Liver (tissue), 8 donors: ENCODE measurements at regions not wholly inside any gene's neighbourhood (a gene's known extent, or its start where the extent isn't known, plus 50 kb on each side); places are given as distances from the start of the nearest gene placed in this dataset.

ENCODE experiments used
- DNase-seq: peaks from one replicate; pipeline ENCODE4 v3.0.0-alpha.2; 2017; ENCODE audit warnings: low spot score
- H3K27ac ChIP-seq, 2 donors: one replicate each; pipeline ENCODE4 v1.7.0; 2013; ENCODE audit warnings: inconsistent platforms in 2 of 2, low read length in 2 of 2, control low read depth in 1 of 2, low read depth in 1 of 2, mild to moderate bottlenecking in 1 of 2
- H3K27me3 ChIP-seq, 4 donors: one replicate each; pipeline versions ENCODE4 v1.6.1 to v1.7.0; 2013; ENCODE audit warnings: low read length in 3 of 4, inconsistent platforms in 1 of 4, mild to moderate bottlenecking in 1 of 4, moderate library complexity in 1 of 4; ENCODE audit not compliant: control insufficient read depth in 4 of 4, insufficient read depth in 4 of 4
- H3K36me3 ChIP-seq, 4 donors: one replicate each; pipeline versions ENCODE4 v1.6.1 to v1.7.0; 2013; ENCODE audit warnings: low read length in 3 of 4, mild to moderate bottlenecking in 3 of 4, low read depth in 1 of 4, moderate library complexity in 1 of 4; ENCODE audit not compliant: control insufficient read depth in 4 of 4, insufficient read depth in 3 of 4
- H3K4me1 ChIP-seq, 4 donors: one replicate each; pipeline versions ENCODE4 v1.6.1 to v1.7.0; 2013; ENCODE audit warnings: low read length in 3 of 4, mild to moderate bottlenecking in 3 of 4, moderate library complexity in 1 of 4; ENCODE audit not compliant: control insufficient read depth in 4 of 4, insufficient read depth in 4 of 4
- H3K4me3 ChIP-seq, 3 donors: one replicate each; pipeline versions ENCODE4 v1.6.1 to v1.7.0; 2013; ENCODE audit warnings: low read length in 3 of 3, control low read depth in 1 of 3, low read depth in 1 of 3, mild to moderate bottlenecking in 1 of 3
- H3K9ac ChIP-seq, 2 donors: one replicate each; pipeline ENCODE4 v1.7.0; 2013; ENCODE audit warnings: low read length in 2 of 2, mild to moderate bottlenecking in 2 of 2, moderate library complexity in 2 of 2, control low read depth in 1 of 2, low read depth in 1 of 2
- H3K9me3 ChIP-seq, 4 donors: one replicate each; pipeline versions ENCODE4 v1.6.1 to v1.7.0; 2013; ENCODE audit warnings: low read length in 3 of 4; ENCODE audit not compliant: control insufficient read depth in 4 of 4
- EGR1 ChIP-seq, 2 donors: IDR thresholded peaks; 2 replicates each; pipeline ENCODE4 v1.6.1; 2016 to 2018; ENCODE audit warnings: antibody characterized with exemption in 2 of 2, low read depth in 2 of 2
- FOXA1 ChIP-seq: IDR thresholded peaks from 2 replicates; pipeline ENCODE4 v1.6.1; 2016; ENCODE audit warnings: antibody characterized with exemption
- FOXA2 ChIP-seq: IDR thresholded peaks from 2 replicates; pipeline ENCODE4 v1.6.1; 2016; ENCODE audit warnings: antibody characterized with exemption
- GABPA ChIP-seq, 2 donors: IDR thresholded peaks in 1 of 2; conservative IDR thresholded peaks in 1 of 2; 2 replicates each; pipeline ENCODE4 v1.6.1; 2016; ENCODE audit warnings: antibody characterized with exemption in 2 of 2, mild to moderate bottlenecking in 1 of 2, moderate library complexity in 1 of 2
- HNF4A ChIP-seq, 2 donors: conservative IDR thresholded peaks; 2 replicates each; pipeline ENCODE4 v1.6.1; 2016; ENCODE audit warnings: antibody characterized with exemption in 2 of 2, mild to moderate bottlenecking in 2 of 2
- HNF4G ChIP-seq: IDR thresholded peaks from 2 replicates; pipeline ENCODE4 v1.6.1; 2016; ENCODE audit warnings: antibody characterized with exemption
- JUND ChIP-seq, 2 donors: IDR thresholded peaks; 2 replicates each; pipeline ENCODE4 v1.6.1; 2016; ENCODE audit warnings: antibody characterized with exemption in 2 of 2
- MAX ChIP-seq: IDR thresholded peaks from 2 replicates; pipeline ENCODE4 v1.6.1; 2016; ENCODE audit warnings: antibody characterized with exemption
- NR2F2 ChIP-seq: IDR thresholded peaks from 2 replicates; pipeline ENCODE4 v1.6.1; 2016; ENCODE audit warnings: antibody characterized with exemption
- RAD21 ChIP-seq, 2 donors: IDR thresholded peaks; 2 replicates each; pipeline ENCODE4 v1.6.1; 2016; ENCODE audit warnings: antibody characterized with exemption in 2 of 2, mild to moderate bottlenecking in 2 of 2
- RXRA ChIP-seq, 2 donors: IDR thresholded peaks; 2 replicates each; pipeline ENCODE4 v1.6.1; 2017 to 2018; ENCODE audit warnings: antibody characterized with exemption in 2 of 2, mild to moderate bottlenecking in 1 of 2
- SP1 ChIP-seq: IDR thresholded peaks from 2 replicates; pipeline ENCODE4 v1.6.1; 2018; ENCODE audit warnings: antibody characterized with exemption, mild to moderate bottlenecking
- TAF1 ChIP-seq: conservative IDR thresholded peaks from 2 replicates; pipeline ENCODE4 v1.6.1; 2016; ENCODE audit warnings: antibody characterized with exemption, mild to moderate bottlenecking
- YY1 ChIP-seq: IDR thresholded peaks from 2 replicates; pipeline ENCODE4 v1.6.1; 2016; ENCODE audit warnings: antibody characterized with exemption, mild to moderate bottlenecking
- ZBTB33 ChIP-seq: IDR thresholded peaks from 2 replicates; pipeline ENCODE4 v1.6.1; 2016; ENCODE audit warnings: antibody characterized with exemption
- WGBS: extraction: QIAGEN DNeasy Blood & Tissue Kit; methylation state at CpG from one replicate; pipeline ENCODE4 v1.1.7; 2013; 5-methylcytosine and 5-hydroxymethylcytosine counted together
- TF ChIP-seq, protein P1 (sequence below): fragments of 150-350 bp; IDR thresholded peaks from 2 replicates; pipeline ENCODE4 v1.5.1; 2017; ENCODE audit warnings: improper control_type of control experiment, low read depth, low read length; ENCODE audit not compliant: missing input control
- TF ChIP-seq, protein P2 (sequence below): IDR thresholded peaks from 2 replicates; pipeline ENCODE4 v1.6.1; 2016; ENCODE audit warnings: antibody characterized with exemption
- TF ChIP-seq, protein P3 (sequence below): IDR thresholded peaks from 2 replicates; pipeline ENCODE4 v1.6.1; 2016; ENCODE audit warnings: antibody characterized with exemption, mild to moderate bottlenecking
- donor health status: healthy.
- donor health status: healthy.
- donor health status: healthy.
- donor health status: healthy.
- donor health status: healthy.

DNA sequence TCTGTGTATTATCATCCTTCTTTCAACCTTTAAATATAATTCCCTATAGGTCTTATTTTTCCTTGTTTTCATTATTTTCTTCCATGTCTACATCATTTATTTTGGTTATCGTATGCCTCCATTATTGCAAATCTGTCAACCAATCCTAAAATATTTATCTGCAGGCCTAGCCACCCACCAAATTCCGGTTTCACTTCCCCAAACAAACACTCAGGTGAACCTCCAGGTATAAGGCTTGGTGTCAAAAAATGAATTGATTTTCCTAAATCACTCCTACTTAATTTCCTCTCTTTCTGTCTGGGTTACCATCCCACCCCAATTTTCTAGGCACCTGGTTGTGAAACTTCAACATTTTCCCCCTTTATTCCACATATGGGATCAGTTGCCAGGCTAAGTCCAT, 111.9 kb upstream of the LINC00305 start:
- H3K27ac ChIP-seq, result no peak overlapping the region
- peaks cover 0 to 3% (median 0%) of the 10 kb centered on the region in 4 donors for H3K4me1 ChIP-seq
- no peak for DNase-seq
- H3K9me3 ChIP-seq, result no peaks in the 10 kb centered on the region
- H3K27me3 ChIP-seq, result no peaks in the 10 kb centered on the region
- H3K9ac ChIP-seq, result no peak overlapping the region
- 66% methylated on average over 2 of the region's 2 CpGs for WGBS
- TF ChIP-seq SP1, result no peak
- no peak for TF ChIP-seq NR2F2
- TF ChIP-seq HNF4G, result no peak
- TF ChIP-seq FOXA1, result no peak
- no peak for TF ChIP-seq GABPA (IDR thresholded peaks at IDR 0.05 in 1 of 2, conservative IDR thresholded peaks at IDR 0.05 in 1 of 2)
- TF ChIP-seq RAD21 (IDR thresholded peaks at IDR 0.05), result no peak
- no peak for TF ChIP-seq HNF4A (conservative IDR thresholded peaks at IDR 0.05)
- TF ChIP-seq, protein P1, sequence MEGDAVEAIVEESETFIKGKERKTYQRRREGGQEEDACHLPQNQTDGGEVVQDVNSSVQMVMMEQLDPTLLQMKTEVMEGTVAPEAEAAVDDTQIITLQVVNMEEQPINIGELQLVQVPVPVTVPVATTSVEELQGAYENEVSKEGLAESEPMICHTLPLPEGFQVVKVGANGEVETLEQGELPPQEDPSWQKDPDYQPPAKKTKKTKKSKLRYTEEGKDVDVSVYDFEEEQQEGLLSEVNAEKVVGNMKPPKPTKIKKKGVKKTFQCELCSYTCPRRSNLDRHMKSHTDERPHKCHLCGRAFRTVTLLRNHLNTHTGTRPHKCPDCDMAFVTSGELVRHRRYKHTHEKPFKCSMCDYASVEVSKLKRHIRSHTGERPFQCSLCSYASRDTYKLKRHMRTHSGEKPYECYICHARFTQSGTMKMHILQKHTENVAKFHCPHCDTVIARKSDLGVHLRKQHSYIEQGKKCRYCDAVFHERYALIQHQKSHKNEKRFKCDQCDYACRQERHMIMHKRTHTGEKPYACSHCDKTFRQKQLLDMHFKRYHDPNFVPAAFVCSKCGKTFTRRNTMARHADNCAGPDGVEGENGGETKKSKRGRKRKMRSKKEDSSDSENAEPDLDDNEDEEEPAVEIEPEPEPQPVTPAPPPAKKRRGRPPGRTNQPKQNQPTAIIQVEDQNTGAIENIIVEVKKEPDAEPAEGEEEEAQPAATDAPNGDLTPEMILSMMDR, result no peak
- no peak for TF ChIP-seq RXRA (IDR thresholded peaks at IDR 0.05)
- TF ChIP-seq MAX, result no peak
- no peak for TF ChIP-seq JUND (IDR thresholded peaks at IDR 0.05)
- no peak for TF ChIP-seq YY1
- no peak for TF ChIP-seq TAF1
- TF ChIP-seq FOXA2, result no peak
- TF ChIP-seq ZBTB33, result no peak
- H3K4me3 ChIP-seq, result no peak overlapping the region
- H3K36me3 ChIP-seq, result no peaks in the 10 kb centered on the region

GRCh38 chr18:64259871-64260270, 111.0 kb upstream of the LINC00305 start:
- 79% methylated on average over 4 of the region's 4 CpGs for WGBS
- Histone ChIP-seq H3K9ac (no peak overlapping the region), H3K27ac (no peak overlapping the region), H3K36me3 (no peaks in the 10 kb centered on the region), H3K27me3 (no peaks in the 10 kb centered on the region), H3K9me3 (no peaks in the 10 kb centered on the region), H3K4me3 (no peak overlapping the region), H3K4me1 (peaks cover 3 to 11% (median 8%) of the 10 kb centered on the region in 4 donors)
- TF ChIP-seq FOXA2 (no peak), HNF4A (conservative IDR thresholded peaks at IDR 0.05) (no peak), NR2F2 (no peak), JUND (IDR thresholded peaks at IDR 0.05) (no peak), RXRA (IDR thresholded peaks at IDR 0.05) (no peak), EGR1 (IDR thresholded peaks at IDR 0.05; ENCODE audit: low read depth in 2 of 2) (no peak), FOXA1 (no peak), HNF4G (no peak), ZBTB33 (no peak), RAD21 (IDR thresholded peaks at IDR 0.05) (no peak), TAF1 (no peak), SP1 (no peak), MAX (no peak), YY1 (no peak), GABPA (IDR thresholded peaks at IDR 0.05 in 1 of 2, conservative IDR thresholded peaks at IDR 0.05 in 1 of 2) (no peak)
- TF ChIP-seq, protein P1, result no peak
- TF ChIP-seq, protein P2, sequence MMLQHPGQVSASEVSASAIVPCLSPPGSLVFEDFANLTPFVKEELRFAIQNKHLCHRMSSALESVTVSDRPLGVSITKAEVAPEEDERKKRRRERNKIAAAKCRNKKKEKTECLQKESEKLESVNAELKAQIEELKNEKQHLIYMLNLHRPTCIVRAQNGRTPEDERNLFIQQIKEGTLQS, result no peak
- TF ChIP-seq, protein P3, sequence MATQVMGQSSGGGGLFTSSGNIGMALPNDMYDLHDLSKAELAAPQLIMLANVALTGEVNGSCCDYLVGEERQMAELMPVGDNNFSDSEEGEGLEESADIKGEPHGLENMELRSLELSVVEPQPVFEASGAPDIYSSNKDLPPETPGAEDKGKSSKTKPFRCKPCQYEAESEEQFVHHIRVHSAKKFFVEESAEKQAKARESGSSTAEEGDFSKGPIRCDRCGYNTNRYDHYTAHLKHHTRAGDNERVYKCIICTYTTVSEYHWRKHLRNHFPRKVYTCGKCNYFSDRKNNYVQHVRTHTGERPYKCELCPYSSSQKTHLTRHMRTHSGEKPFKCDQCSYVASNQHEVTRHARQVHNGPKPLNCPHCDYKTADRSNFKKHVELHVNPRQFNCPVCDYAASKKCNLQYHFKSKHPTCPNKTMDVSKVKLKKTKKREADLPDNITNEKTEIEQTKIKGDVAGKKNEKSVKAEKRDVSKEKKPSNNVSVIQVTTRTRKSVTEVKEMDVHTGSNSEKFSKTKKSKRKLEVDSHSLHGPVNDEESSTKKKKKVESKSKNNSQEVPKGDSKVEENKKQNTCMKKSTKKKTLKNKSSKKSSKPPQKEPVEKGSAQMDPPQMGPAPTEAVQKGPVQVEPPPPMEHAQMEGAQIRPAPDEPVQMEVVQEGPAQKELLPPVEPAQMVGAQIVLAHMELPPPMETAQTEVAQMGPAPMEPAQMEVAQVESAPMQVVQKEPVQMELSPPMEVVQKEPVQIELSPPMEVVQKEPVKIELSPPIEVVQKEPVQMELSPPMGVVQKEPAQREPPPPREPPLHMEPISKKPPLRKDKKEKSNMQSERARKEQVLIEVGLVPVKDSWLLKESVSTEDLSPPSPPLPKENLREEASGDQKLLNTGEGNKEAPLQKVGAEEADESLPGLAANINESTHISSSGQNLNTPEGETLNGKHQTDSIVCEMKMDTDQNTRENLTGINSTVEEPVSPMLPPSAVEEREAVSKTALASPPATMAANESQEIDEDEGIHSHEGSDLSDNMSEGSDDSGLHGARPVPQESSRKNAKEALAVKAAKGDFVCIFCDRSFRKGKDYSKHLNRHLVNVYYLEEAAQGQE, result no peak
- DNase-seq, result no peak
